HG03460 (cell line): ENCODE measurements at regions not wholly inside any gene's neighbourhood (a gene's known extent, or its start where the extent isn't known, plus 50 kb on each side); places are given as distances from the start of the nearest gene placed in this dataset.

ENCODE experiments used
- ATAC-seq: cut with Tn5 transposase; IDR thresholded peaks from one replicate; pipeline ENCODE4 v1.9.1; 2021; ENCODE audit not compliant: unreplicated experiment

GRCh38 chr1:83735526-83735925 is 263.4 kb downstream of the TTLL7 start:
- no peak for ATAC-seq

- ATAC-seq: no peak
Observed at GRCh38 chr1:83734420-83734819, 264.5 kb downstream of the TTLL7 start.

- ATAC-seq: no peak
Observed at GRCh38 chr1:83725735-83726360, 273.1 kb downstream of the TTLL7 start.

- ATAC-seq: no peak
Observed at GRCh38 chr1:83718338-83718737, 280.6 kb downstream of the TTLL7 start.

- ATAC-seq: no peak
Observed at GRCh38 chr1:83717785-83718184, 281.1 kb downstream of the TTLL7 start.

GRCh38 chr1:83716641-83717040 is 282.3 kb downstream of the TTLL7 start:
- no peak for ATAC-seq

- ATAC-seq: no peak
Observed at GRCh38 chr1:83715550-83715949, 283.4 kb downstream of the TTLL7 start.

GRCh38 chr1:83709662-83710061 is 289.3 kb downstream of the TTLL7 start:
- ATAC-seq: no peak

- ATAC-seq: no peak
Observed at GRCh38 chr1:83706354-83706938, 292.5 kb downstream of the TTLL7 start.

- ATAC-seq: no peak
Observed at GRCh38 chr1:83705091-83705490, 293.8 kb downstream of the TTLL7 start.

GRCh38 chr1:83704350-83704749 is 294.6 kb downstream of the TTLL7 start:
- no peak for ATAC-seq

- ATAC-seq: no peak
Observed at GRCh38 chr1:83702356-83702755, 296.6 kb downstream of the TTLL7 start.

GRCh38 chr1:83701355-83701754 is 297.6 kb downstream of the TTLL7 start:
- no peak for ATAC-seq

GRCh38 chr1:83698644-83699043 is 300.3 kb downstream of the TTLL7 start:
- ATAC-seq: no peak

GRCh38 chr1:83697961-83698360 is 301.0 kb downstream of the TTLL7 start:
- ATAC-seq: no peak

GRCh38 chr1:83697220-83697619 is 301.7 kb downstream of the TTLL7 start:
- ATAC-seq: no peak

GRCh38 chr1:83694449-83694848 is 304.5 kb downstream of the TTLL7 start:
- no peak for ATAC-seq

GRCh38 chr1:83693427-83694126 is 305.4 kb downstream of the TTLL7 start:
- ATAC-seq: no peak

- ATAC-seq: peak; percentile 66
Observed at GRCh38 chr1:83692524-83693381, 306.2 kb downstream of the TTLL7 start.

- ATAC-seq: no peak
Observed at GRCh38 chr1:83691953-83692500, 306.9 kb downstream of the TTLL7 start.
